Lower lobe of right lung (tissue), 2 donors: ENCODE measurements at regions not wholly inside any gene's neighbourhood (a gene's known extent, or its start where the extent isn't known, plus 50 kb on each side); places are given as distances from the start of the nearest gene placed in this dataset.

Experiments used
- ATAC-seq, 2 donors: fragments of 200-7000 bp; cut with Tn5 transposase; one replicate each; pipeline ENCODE4 v1.9.1; 2020 to 2022; ENCODE audit warnings: mild to moderate bottlenecking in 2 of 2, moderate library complexity in 2 of 2
- DNase-seq: peaks from one replicate; pipeline ENCODE4 v3.0.0-alpha.2; 2020
- H3K27ac ChIP-seq: fragments of 200-600 bp; one replicate; pipeline ENCODE4 v1.8.0; 2022
- H3K27me3 ChIP-seq: fragments of 200-600 bp; one replicate; pipeline ENCODE4 v1.8.0; 2022; ENCODE audit warnings: low read depth
- H3K36me3 ChIP-seq: fragments of 200-600 bp; one replicate; pipeline ENCODE4 v1.8.0; 2022; ENCODE audit warnings: mild to moderate bottlenecking
- H3K4me1 ChIP-seq: fragments of 200-600 bp; one replicate; pipeline ENCODE4 v1.8.0; 2022
- H3K4me3 ChIP-seq: fragments of 200-600 bp; one replicate; pipeline ENCODE4 v1.8.0; 2022; ENCODE audit warnings: mild to moderate bottlenecking
- H3K9me3 ChIP-seq: fragments of 200-600 bp; one replicate; pipeline ENCODE4 v1.8.0; 2022
- intact Hi-C: fragments of 100-400 bp; cut with DNase I; formaldehyde crosslinking; loops from one replicate; pipeline ENCODE4 v1.11.0; 2022
- TF ChIP-seq, protein P1 (sequence below): fragments of 200-600 bp; IDR thresholded peaks from one replicate; pipeline ENCODE4 v1.8.0; 2022; ENCODE audit warnings: antibody characterized with exemption, mild to moderate bottlenecking
- donor health status: DM: no; HTN: yes; CAD: no; lungs with severe emphysema.

DNA sequence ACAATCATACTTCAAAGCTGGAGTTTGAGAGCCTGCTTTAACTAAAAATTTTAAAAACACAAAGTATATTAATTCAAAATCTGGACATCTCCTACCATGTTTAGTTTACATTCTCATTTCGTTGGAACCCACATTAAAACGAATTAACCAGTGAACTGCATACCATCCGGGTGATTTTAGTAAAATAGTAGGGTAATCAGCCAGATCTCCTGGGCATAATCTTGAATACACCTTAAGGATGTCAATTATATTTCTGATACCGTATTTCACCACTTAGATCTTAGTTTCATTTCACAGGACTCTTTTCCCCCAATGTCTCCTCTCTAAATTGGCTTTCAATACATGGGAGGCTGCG lies 175.6 kb upstream of the PFKP start:
- no peaks in the 10 kb centered on the region for H3K4me1 ChIP-seq
- TF ChIP-seq, protein P1, sequence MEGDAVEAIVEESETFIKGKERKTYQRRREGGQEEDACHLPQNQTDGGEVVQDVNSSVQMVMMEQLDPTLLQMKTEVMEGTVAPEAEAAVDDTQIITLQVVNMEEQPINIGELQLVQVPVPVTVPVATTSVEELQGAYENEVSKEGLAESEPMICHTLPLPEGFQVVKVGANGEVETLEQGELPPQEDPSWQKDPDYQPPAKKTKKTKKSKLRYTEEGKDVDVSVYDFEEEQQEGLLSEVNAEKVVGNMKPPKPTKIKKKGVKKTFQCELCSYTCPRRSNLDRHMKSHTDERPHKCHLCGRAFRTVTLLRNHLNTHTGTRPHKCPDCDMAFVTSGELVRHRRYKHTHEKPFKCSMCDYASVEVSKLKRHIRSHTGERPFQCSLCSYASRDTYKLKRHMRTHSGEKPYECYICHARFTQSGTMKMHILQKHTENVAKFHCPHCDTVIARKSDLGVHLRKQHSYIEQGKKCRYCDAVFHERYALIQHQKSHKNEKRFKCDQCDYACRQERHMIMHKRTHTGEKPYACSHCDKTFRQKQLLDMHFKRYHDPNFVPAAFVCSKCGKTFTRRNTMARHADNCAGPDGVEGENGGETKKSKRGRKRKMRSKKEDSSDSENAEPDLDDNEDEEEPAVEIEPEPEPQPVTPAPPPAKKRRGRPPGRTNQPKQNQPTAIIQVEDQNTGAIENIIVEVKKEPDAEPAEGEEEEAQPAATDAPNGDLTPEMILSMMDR, result no peak
- intact Hi-C loops, result no loop called here
- H3K36me3 ChIP-seq, result no peaks in the 10 kb centered on the region
- DNase-seq, result no peak
- no peak overlapping the region for H3K27ac ChIP-seq
- no peaks in the 10 kb centered on the region for H3K27me3 ChIP-seq
- no peak overlapping the region for H3K4me3 ChIP-seq
- H3K9me3 ChIP-seq, result no peaks in the 10 kb centered on the region
- ATAC-seq, result no peak

DNA sequence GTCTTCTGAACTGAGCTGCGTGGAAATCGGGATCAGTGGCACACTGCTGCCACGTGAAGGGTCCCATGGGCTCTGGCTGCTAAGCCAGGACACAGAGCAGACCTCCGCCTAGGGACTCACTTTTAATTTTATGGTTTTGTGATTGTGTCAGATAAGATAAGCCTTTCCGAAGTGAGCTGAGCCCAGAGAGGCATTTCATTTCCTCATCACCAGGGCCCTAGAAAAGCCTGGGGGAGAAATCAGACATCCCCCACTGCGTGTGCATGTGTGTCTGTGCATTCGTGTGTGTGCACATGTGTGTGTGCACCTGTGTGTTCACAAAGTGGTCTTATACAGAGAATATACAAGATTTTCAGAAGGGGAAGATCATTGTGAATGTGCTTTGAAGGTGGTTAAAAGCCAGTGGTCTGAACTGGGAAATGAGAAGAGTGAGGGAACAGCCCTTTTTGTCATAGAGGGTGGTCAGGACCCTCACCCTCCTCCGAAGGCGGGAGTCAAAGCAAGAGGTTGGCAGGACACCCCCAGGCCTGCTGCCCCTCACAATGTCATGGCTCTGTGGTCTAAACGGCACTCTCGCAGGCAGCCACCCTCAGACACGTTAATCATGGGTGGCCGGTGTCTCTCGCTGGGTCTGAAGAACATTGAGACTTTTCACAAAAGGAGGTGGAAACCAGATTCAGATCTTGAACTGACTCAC lies 176.1 kb upstream of the PFKP start:
- ATAC-seq (no peak), DNase-seq (no peak)
- Histone ChIP-seq H3K27ac (no peak overlapping the region), H3K4me3 (no peak overlapping the region), H3K27me3 (no peaks in the 10 kb centered on the region), H3K36me3 (no peaks in the 10 kb centered on the region), H3K4me1 (no peaks in the 10 kb centered on the region), H3K9me3 (no peaks in the 10 kb centered on the region)
- intact Hi-C loops, result no loop called here
- TF ChIP-seq, protein P1, result no peak

DNA sequence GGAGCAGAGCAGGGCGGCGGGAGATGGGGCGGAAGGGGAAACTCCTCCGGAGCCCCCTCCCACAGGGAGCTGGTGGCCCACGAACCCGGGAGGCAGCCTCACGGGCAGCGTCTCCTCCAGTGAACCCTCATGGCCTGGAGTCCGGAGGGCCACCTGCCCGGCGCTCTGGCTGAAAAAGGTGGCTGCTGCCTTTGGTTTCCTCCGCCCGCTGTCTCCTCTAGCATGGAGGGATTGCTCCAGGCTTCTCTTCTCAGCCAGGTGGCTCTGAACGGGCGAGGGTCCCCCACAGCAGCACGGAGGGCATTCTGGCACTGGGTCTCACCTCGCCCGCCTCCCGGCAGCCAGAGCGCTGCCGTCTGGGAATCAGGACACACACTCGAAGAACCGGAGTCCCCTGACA lies 177.3 kb upstream of the PFKP start:
- Histone ChIP-seq H3K27me3 (no peaks in the 10 kb centered on the region), H3K36me3 (no peaks in the 10 kb centered on the region), H3K9me3 (no peaks in the 10 kb centered on the region), H3K4me1 (no peaks in the 10 kb centered on the region), H3K4me3 (no peak overlapping the region), H3K27ac (no peak overlapping the region)
- TF ChIP-seq, protein P1, result no peak
- DNase-seq, result no peak
- ATAC-seq, result no peak
- intact Hi-C loops, result no loop called here

DNA sequence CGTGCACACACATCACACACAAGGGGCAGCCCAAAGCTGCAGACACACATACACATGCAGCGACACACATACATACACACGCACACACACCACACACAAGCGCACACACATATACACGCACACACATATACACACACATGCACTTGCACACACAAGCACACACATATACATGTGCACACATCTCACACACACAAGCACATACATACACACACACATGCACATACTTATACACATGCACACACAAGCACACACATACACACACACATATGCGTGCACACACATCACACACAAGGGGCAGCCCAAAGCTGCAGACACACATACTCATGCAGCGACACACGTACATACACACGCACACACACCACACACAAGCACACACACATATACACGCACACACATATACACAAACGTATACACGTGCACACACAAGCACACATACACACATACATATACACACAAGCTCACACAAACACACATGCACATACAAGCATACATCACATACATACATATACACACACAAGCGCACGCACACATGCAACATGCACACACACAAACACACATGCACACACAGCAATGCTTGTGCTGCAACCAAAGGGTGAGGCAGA lies 178.8 kb upstream of the PFKP start:
- no peak for ATAC-seq
- H3K27me3 ChIP-seq, result peaks cover 3% of the 10 kb centered on the region
- TF ChIP-seq, protein P1, result no peak
- no peak overlapping the region for H3K27ac ChIP-seq
- no peaks in the 10 kb centered on the region for H3K9me3 ChIP-seq
- H3K4me1 ChIP-seq, result no peaks in the 10 kb centered on the region
- DNase-seq, result no peak
- intact Hi-C loops, result no loop called here
- H3K36me3 ChIP-seq, result no peaks in the 10 kb centered on the region
- H3K4me3 ChIP-seq, result no peak overlapping the region

DNA sequence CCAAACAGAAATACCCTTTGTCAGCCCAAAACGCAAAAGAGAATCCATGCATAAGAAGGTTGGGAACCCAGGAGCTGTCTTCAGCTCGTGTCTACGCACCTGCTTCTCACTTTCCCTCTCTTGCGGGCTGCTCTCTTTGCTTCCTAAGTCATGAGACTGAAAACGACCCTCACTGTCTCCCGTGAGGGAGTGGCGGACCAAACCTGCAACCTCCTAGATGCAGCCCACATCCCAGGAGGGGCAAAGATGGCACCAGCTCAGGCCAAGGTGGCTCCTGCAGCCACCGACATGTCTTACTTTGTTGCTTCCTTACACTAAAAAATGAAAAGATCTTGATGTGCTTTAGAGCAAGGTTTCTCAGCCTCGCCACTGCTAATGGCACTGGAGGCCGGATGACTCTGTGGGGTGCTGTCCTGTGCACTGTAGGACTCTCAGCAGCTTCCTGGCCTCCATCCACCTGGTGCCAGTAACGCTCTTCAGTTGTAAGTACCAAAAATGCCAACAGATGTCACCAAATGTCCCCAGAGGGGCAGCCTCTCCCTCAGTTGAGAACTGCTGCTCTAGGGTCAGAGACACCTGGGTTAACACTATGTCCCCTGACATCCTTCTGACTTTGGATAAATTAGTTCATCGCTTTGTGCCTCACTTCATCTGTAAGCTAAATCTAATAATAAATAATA lies 179.8 kb upstream of the PFKP start:
- H3K4me1 ChIP-seq, result no peaks in the 10 kb centered on the region
- no peak overlapping the region for H3K4me3 ChIP-seq
- no peaks in the 10 kb centered on the region for H3K9me3 ChIP-seq
- intact Hi-C loops, result no loop called here
- DNase-seq (no peak), ATAC-seq (no peak)
- no peak overlapping the region for H3K27ac ChIP-seq
- TF ChIP-seq, protein P1, result no peak
- H3K36me3 ChIP-seq, result no peaks in the 10 kb centered on the region
- H3K27me3 ChIP-seq, result peaks cover 3% of the 10 kb centered on the region
